ENCODE measurements at regions not wholly inside any gene's neighbourhood (a gene's known extent, or its start where the extent isn't known, plus 50 kb on each side); places are given as distances from the start of the nearest gene placed in this dataset.
"Not testable (repeated sequence)": the region's sequence is repeated elsewhere in the genome, so short reads cannot be mapped to it uniquely, and the experiment has no call there.

GRCh38 chr2:126050991-126051736 is 604.8 kb upstream of the GYPC start:
- no peaks in the 10 kb centered on the region for H3K4me1 ChIP-seq
- ATAC-seq (no peak), DNase-seq (no peak)
- H3K36me3 ChIP-seq = no peaks in the 10 kb centered on the region
- in situ Hi-C loops (cut with MboI; ENCODE audit: low sequenced_read_pairs in 4 of 4) (no loop called here), intact Hi-C loops (cut with DNase I; ENCODE audit: low total_unique reads) (no loop called here)
- no peak for TF ChIP-seq POLR2A (IDR thresholded peaks at IDR 0.05)
- no peak for TF ChIP-seq CTCF (IDR thresholded peaks at IDR 0.05 in 4 of 5, conservative IDR thresholded peaks at IDR 0.05 in 1 of 5)
- no peaks in the 10 kb centered on the region for H3K27me3 ChIP-seq
- no peak overlapping the region for H3K27ac ChIP-seq
- no peak overlapping the region for H3K4me3 ChIP-seq
- no peaks in the 10 kb centered on the region for H3K9me3 ChIP-seq

- DNase-seq; ATAC-seq; H3K4me3 ChIP-seq; H3K9me3 ChIP-seq; H3K27ac ChIP-seq; H3K36me3 ChIP-seq; in situ Hi-C loops (cut with MboI; ENCODE audit: low sequenced_read_pairs in 4 of 4); H3K4me1 ChIP-seq; intact Hi-C loops (cut with DNase I; ENCODE audit: low total_unique reads); H3K27me3 ChIP-seq: not testable (repeated sequence)
Observed at GRCh38 chr2:126051737-126052240, 604.2 kb upstream of the GYPC start.

- Histone ChIP-seq H3K27me3 (no peaks in the 10 kb centered on the region), H3K27ac (no peak overlapping the region), H3K9me3 (no peaks in the 10 kb centered on the region), H3K36me3 (no peaks in the 10 kb centered on the region), H3K4me3 (no peak overlapping the region), H3K4me1 (no peaks in the 10 kb centered on the region)
- DNase-seq (no peak), ATAC-seq (no peak)
- in situ Hi-C loops (cut with MboI; ENCODE audit: low sequenced_read_pairs in 4 of 4) (no loop called here), intact Hi-C loops (cut with DNase I; ENCODE audit: low total_unique reads) (no loop called here)
- TF ChIP-seq POLR2A (IDR thresholded peaks at IDR 0.05) = no peak
- TF ChIP-seq CTCF (IDR thresholded peaks at IDR 0.05 in 4 of 5, conservative IDR thresholded peaks at IDR 0.05 in 1 of 5) = no peak
Observed at GRCh38 chr2:126059379-126059778, 596.6 kb upstream of the GYPC start.

GRCh38 chr2:126085011-126085795 is 570.8 kb upstream of the GYPC start:
- intact Hi-C loops (cut with DNase I; ENCODE audit: low total_unique reads) = no loop called here
- Histone ChIP-seq H3K27me3 (no peaks in the 10 kb centered on the region), H3K9me3 (no peaks in the 10 kb centered on the region), H3K27ac (no peak overlapping the region), H3K36me3 (no peaks in the 10 kb centered on the region), H3K4me3 (no peak overlapping the region), H3K4me1 (no peaks in the 10 kb centered on the region)
- DNase-seq = no peak
- no peak for ATAC-seq
- in situ Hi-C loops (cut with MboI; ENCODE audit: low sequenced_read_pairs in 4 of 4) = no loop called here
- no peak for TF ChIP-seq POLR2A (IDR thresholded peaks at IDR 0.05)
- no peak for TF ChIP-seq CTCF (IDR thresholded peaks at IDR 0.05 in 4 of 5, conservative IDR thresholded peaks at IDR 0.05 in 1 of 5)

GRCh38 chr2:126100962-126101361 is 555.0 kb upstream of the GYPC start:
- in situ Hi-C loops (cut with MboI; ENCODE audit: low sequenced_read_pairs in 4 of 4) (no loop called here), intact Hi-C loops (cut with DNase I; ENCODE audit: low total_unique reads) (no loop called here)
- no peak for ATAC-seq

More at GRCh38 chr2:126100962-126101361, 555.0 kb upstream of the GYPC start:
- TF ChIP-seq CTCF (IDR thresholded peaks at IDR 0.05 in 4 of 5, conservative IDR thresholded peaks at IDR 0.05 in 1 of 5) (no peak), POLR2A (IDR thresholded peaks at IDR 0.05) (no peak)
- DNase-seq = no peak
- Histone ChIP-seq H3K27ac (no peak overlapping the region), H3K4me3 (no peak overlapping the region), H3K4me1 (no peaks in the 10 kb centered on the region), H3K9me3 (no peaks in the 10 kb centered on the region), H3K36me3 (no peaks in the 10 kb centered on the region), H3K27me3 (no peaks in the 10 kb centered on the region)

All from gastrocnemius medialis (tissue), 4 donors.